ENCODE measurements at regions not wholly inside any gene's neighbourhood (a gene's known extent, or its start where the extent isn't known, plus 50 kb on each side); places are given as distances from the start of the nearest gene placed in this dataset.
"Not testable (repeated sequence)": the region's sequence is repeated elsewhere in the genome, so short reads cannot be mapped to it uniquely, and the experiment has no call there.

DNA sequence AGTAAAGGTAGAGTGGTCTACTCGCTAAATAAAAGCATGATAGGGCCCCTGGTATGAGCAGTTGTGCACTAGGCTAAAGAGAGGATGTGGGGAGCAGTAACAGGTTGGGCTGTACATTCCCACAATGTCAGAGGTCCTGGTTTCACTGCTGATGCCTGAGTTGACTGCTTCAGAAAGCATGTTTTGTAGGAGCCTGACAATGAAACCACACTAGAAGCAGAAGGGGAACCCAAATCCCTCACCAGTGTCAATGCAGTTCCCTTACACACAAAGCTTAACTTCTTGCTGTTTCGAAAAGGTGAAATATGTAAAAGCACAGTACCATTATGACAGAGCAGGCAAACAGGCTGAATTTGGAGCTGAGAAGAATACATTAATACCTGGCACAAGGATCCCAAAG is 291.7 kb upstream of the KYNU start:
- DNase-seq (ENCODE audit: low spot score in 2 of 2): no peak
- Histone ChIP-seq H3K4me1 (no peaks in the 10 kb centered on the region), H3K4me3 (no peak overlapping the region), H3K9me3 (no peaks in the 10 kb centered on the region), H3K27me3 (ENCODE audit: low read depth) (no peaks in the 10 kb centered on the region), H3K36me3 (replicated peaks) (no peaks in the 10 kb centered on the region)
- in situ Hi-C loops (cut with MboI; ENCODE audit: low sequenced_read_pairs): no loop called here

GRCh38 chr2:142582317-142582716 is 295.1 kb upstream of the KYNU start:
- Histone ChIP-seq H3K9me3 (no peaks in the 10 kb centered on the region), H3K27me3 (ENCODE audit: low read depth) (no peaks in the 10 kb centered on the region), H3K36me3 (replicated peaks) (no peaks in the 10 kb centered on the region), H3K4me3 (no peak overlapping the region), H3K4me1 (no peaks in the 10 kb centered on the region)
- DNase-seq (ENCODE audit: low spot score in 2 of 2): no peak
- in situ Hi-C loops (cut with MboI; ENCODE audit: low sequenced_read_pairs): no loop called here

DNA sequence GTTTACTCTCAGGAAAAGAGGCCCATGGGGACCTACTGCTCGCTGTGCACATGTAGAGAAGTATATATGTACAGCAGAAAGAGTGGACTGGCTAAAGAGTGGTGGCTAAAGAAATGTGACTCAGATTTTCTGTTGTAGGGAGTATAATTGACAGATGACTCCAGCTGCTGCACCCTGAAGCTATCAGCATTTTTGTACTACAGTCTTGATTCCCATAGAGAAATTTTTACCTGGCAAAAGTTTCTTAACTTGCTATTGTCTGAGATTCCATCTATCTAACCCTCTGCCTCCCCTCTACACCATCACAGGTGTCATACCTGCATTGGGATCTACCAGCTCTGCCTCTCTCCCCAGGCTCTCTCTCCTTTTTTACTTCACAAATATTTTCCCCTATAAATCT is 296.0 kb upstream of the KYNU start:
- Histone ChIP-seq H3K27me3 (ENCODE audit: low read depth) (no peaks in the 10 kb centered on the region), H3K4me1 (no peaks in the 10 kb centered on the region), H3K4me3 (no peak overlapping the region), H3K9me3 (no peaks in the 10 kb centered on the region), H3K36me3 (replicated peaks) (no peaks in the 10 kb centered on the region)
- in situ Hi-C loops (cut with MboI; ENCODE audit: low sequenced_read_pairs): no loop called here
- no peak for DNase-seq (ENCODE audit: low spot score in 2 of 2)

- Histone ChIP-seq H3K27me3 (ENCODE audit: low read depth) (no peaks in the 10 kb centered on the region), H3K4me1 (no peaks in the 10 kb centered on the region), H3K36me3 (replicated peaks) (no peaks in the 10 kb centered on the region), H3K4me3 (no peak overlapping the region), H3K9me3 (no peaks in the 10 kb centered on the region)
- in situ Hi-C loops (cut with MboI; ENCODE audit: low sequenced_read_pairs): no loop called here
- DNase-seq (ENCODE audit: low spot score in 2 of 2): no peak
Observed at GRCh38 chr2:142580691-142581090, 296.8 kb upstream of the KYNU start.

DNA sequence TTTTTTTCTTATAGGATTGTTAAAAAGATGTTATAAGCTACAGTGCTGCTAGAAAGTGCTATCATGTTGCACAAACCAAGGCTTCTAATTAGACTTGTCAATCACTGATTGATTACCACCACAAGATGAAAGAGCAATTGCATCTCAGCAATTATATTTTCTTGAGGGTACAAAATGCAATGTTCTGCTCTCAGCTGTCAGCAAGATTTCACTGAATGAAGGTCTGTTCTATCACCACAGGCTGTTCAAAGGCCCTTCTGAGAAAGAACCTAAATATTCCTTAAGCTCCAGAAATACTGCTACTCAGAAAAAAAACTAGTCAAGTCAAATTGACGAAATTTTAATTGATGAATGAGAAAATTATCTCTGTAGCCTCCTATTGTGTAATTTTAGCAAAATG is 301.9 kb upstream of the KYNU start:
- in situ Hi-C loops (cut with MboI; ENCODE audit: low sequenced_read_pairs): no loop called here
- H3K9me3 ChIP-seq: no peaks in the 10 kb centered on the region
- no peak overlapping the region for H3K4me3 ChIP-seq
- H3K27me3 ChIP-seq (ENCODE audit: low read depth): no peaks in the 10 kb centered on the region; the same call in 1 of the 2 replicates
- no peaks in the 10 kb centered on the region for H3K36me3 ChIP-seq (replicated peaks)
- DNase-seq (ENCODE audit: low spot score in 2 of 2): no peak
- H3K4me1 ChIP-seq: no peaks in the 10 kb centered on the region

- Histone ChIP-seq H3K4me1 (no peaks in the 10 kb centered on the region), H3K36me3 (replicated peaks) (no peaks in the 10 kb centered on the region), H3K4me3 (no peak overlapping the region), H3K27me3 (ENCODE audit: low read depth) (no peaks in the 10 kb centered on the region; the same call in 1 of the 2 replicates), H3K9me3 (no peaks in the 10 kb centered on the region)
- in situ Hi-C loops (cut with MboI; ENCODE audit: low sequenced_read_pairs): no loop called here
- no peak for DNase-seq (ENCODE audit: low spot score in 2 of 2)
Observed at GRCh38 chr2:142574388-142574787, 303.1 kb upstream of the KYNU start.

- in situ Hi-C loops (cut with MboI; ENCODE audit: low sequenced_read_pairs): no loop called here
- Histone ChIP-seq H3K4me1 (no peaks in the 10 kb centered on the region), H3K27me3 (ENCODE audit: low read depth) (no peaks in the 10 kb centered on the region; the same call in 1 of the 2 replicates), H3K9me3 (no peaks in the 10 kb centered on the region), H3K4me3 (no peak overlapping the region), H3K36me3 (replicated peaks) (no peaks in the 10 kb centered on the region)
- DNase-seq (ENCODE audit: low spot score in 2 of 2): no peak
Observed at GRCh38 chr2:142572346-142573132, 304.9 kb upstream of the KYNU start.

GRCh38 chr2:142571934-142572333 is 305.5 kb upstream of the KYNU start:
- in situ Hi-C loops (cut with MboI; ENCODE audit: low sequenced_read_pairs): no loop called here
- no peak overlapping the region for H3K4me3 ChIP-seq
- DNase-seq (ENCODE audit: low spot score in 2 of 2): no peak
- H3K27me3 ChIP-seq (ENCODE audit: low read depth): no peaks in the 10 kb centered on the region; the same call in 1 of the 2 replicates
- H3K36me3 ChIP-seq (replicated peaks): no peaks in the 10 kb centered on the region
- no peaks in the 10 kb centered on the region for H3K4me1 ChIP-seq
- H3K9me3 ChIP-seq: no peaks in the 10 kb centered on the region

GRCh38 chr2:142562900-142563299 is 314.6 kb upstream of the KYNU start:
- Histone ChIP-seq H3K4me3 (no peak overlapping the region), H3K36me3 (replicated peaks) (no peaks in the 10 kb centered on the region), H3K9me3 (no peaks in the 10 kb centered on the region), H3K4me1 (no peaks in the 10 kb centered on the region), H3K27me3 (ENCODE audit: low read depth) (peaks cover 4% of the 10 kb centered on the region; the same call in 1 of the 2 replicates)
- in situ Hi-C loops (cut with MboI; ENCODE audit: low sequenced_read_pairs): no loop called here
- DNase-seq (ENCODE audit: low spot score in 2 of 2): no peak

DNA sequence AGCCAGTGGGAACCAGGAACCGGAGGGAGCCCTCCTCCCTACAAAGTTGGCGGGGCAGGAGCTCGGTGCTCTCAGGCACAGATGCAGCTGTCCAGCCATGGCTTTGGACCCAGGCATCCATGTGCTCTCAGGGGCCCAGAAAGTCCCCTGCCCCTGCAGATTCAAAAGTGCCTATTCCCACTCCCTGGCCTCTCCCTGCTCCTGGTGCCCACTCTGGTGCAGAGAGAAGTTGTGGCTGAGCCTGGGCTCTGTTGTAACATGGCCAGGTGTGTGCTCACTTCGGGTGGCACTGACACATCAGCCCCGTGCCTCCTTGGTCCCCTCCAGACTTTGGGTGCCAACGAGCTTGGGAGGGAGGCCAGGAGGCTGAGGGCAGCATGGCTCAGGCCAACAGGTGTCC is 315.8 kb upstream of the KYNU start:
- no peak overlapping the region for H3K4me3 ChIP-seq
- no peaks in the 10 kb centered on the region for H3K4me1 ChIP-seq
- no peaks in the 10 kb centered on the region for H3K9me3 ChIP-seq
- in situ Hi-C loops (cut with MboI; ENCODE audit: low sequenced_read_pairs): no loop called here
- DNase-seq (ENCODE audit: low spot score in 2 of 2): no peak
- no peaks in the 10 kb centered on the region for H3K36me3 ChIP-seq (replicated peaks)
- peaks cover 4% of the 10 kb centered on the region; the same call in 1 of the 2 replicates for H3K27me3 ChIP-seq (ENCODE audit: low read depth)

DNA sequence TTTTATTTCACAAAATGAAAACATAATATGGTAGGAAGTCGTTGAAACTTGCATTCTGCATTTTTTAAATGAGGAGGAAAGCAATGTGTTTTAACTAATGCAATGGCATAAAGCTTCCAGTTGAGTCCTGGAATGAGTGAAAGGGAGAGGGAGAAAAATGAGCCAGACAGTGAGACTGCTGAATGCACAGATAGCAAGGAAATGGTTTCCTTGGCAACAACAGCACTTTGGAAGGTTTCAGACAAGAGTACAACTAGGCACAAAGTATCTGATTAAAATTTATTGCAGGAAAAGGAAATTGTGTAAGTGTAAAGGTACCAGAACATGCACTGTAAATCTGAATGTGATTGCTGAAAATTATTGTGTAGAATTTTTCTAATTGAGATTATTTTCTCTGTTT is 320.1 kb upstream of the KYNU start:
- Histone ChIP-seq H3K36me3 (replicated peaks) (no peaks in the 10 kb centered on the region), H3K27me3 (ENCODE audit: low read depth) (no peaks in the 10 kb centered on the region), H3K9me3 (no peaks in the 10 kb centered on the region), H3K4me3 (no peak overlapping the region), H3K4me1 (no peaks in the 10 kb centered on the region)
- in situ Hi-C loops (cut with MboI; ENCODE audit: low sequenced_read_pairs): no loop called here
- no peak for DNase-seq (ENCODE audit: low spot score in 2 of 2)

- not testable (repeated sequence) for H3K36me3 ChIP-seq (replicated peaks)
Observed at GRCh38 chr2:142545999-142546398, 331.5 kb upstream of the KYNU start.

GRCh38 chr2:142545036-142545435 is 332.4 kb upstream of the KYNU start:
- H3K4me3 ChIP-seq: no peak overlapping the region
- H3K9me3 ChIP-seq: no peaks in the 10 kb centered on the region
- no peak for DNase-seq (ENCODE audit: low spot score in 2 of 2)
- in situ Hi-C loops (cut with MboI; ENCODE audit: low sequenced_read_pairs): no loop called here
- no peaks in the 10 kb centered on the region for H3K27me3 ChIP-seq (ENCODE audit: low read depth)
- H3K36me3 ChIP-seq (replicated peaks): no peaks in the 10 kb centered on the region
- H3K4me1 ChIP-seq: no peaks in the 10 kb centered on the region

More at GRCh38 chr2:142545999-142546398, 331.5 kb upstream of the KYNU start:
- DNase-seq (ENCODE audit: low spot score in 2 of 2); H3K27me3 ChIP-seq (ENCODE audit: low read depth); H3K9me3 ChIP-seq; H3K4me3 ChIP-seq; H3K4me1 ChIP-seq; in situ Hi-C loops (cut with MboI; ENCODE audit: low sequenced_read_pairs): not testable (repeated sequence)

- Histone ChIP-seq H3K9me3 (no peaks in the 10 kb centered on the region), H3K36me3 (replicated peaks) (no peaks in the 10 kb centered on the region), H3K4me1 (no peaks in the 10 kb centered on the region), H3K27me3 (ENCODE audit: low read depth) (no peaks in the 10 kb centered on the region; the same call in 1 of the 2 replicates), H3K4me3 (no peak overlapping the region)
- in situ Hi-C loops (cut with MboI; ENCODE audit: low sequenced_read_pairs): no loop called here
- DNase-seq (ENCODE audit: low spot score in 2 of 2): no peak
Observed at GRCh38 chr2:142544173-142544572, 333.3 kb upstream of the KYNU start.

All from HAP-1 (cell line).